ENCODE measurements at regions not wholly inside any gene's neighbourhood (a gene's known extent, or its start where the extent isn't known, plus 50 kb on each side); places are given as distances from the start of the nearest gene placed in this dataset.

DNA sequence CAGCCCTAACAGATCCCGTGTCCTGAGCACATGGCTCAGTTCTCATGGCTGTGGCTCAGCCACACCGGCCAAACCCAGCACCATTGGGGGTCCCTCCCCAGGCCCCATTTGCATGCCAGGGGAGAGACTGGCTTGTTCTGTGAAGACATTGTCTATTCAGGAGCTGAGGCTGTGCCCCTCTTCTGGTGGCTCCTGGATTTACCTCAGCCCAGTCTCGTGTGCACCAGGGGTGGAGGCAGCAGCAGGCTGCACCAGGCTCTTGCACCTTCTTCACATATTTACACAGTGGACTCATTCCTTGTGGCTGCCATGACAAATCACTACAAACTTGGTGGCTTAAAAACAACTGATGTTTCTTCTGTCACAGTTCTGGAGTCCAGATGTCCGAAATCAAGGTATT, 92.4 kb upstream of the ITGA6 start:
- H3K9ac ChIP-seq (ENCODE audit: low read length) = no peak overlapping the region
- H3K27me3 ChIP-seq (replicated peaks in 1 of 4; ENCODE audit: control extremely low read depth in 1 of 4, control insufficient read depth in 3 of 4, insufficient read depth in 4 of 4, low read length in 3 of 4) = no peaks in the 10 kb centered on the region
- no peak overlapping the region for H3K27ac ChIP-seq (ENCODE audit: low read length in 2 of 2)
- no peak for ATAC-seq (ENCODE audit: low read depth)
- DNase-seq = no peak
- no peaks in the 10 kb centered on the region for H4K20me1 ChIP-seq (ENCODE audit: control insufficient read depth, insufficient read depth, low read length, poor library complexity, severe bottlenecking)
- intact Hi-C loops (cut with micrococcal nuclease) = no loop called here
- H3K4me3 ChIP-seq (ENCODE audit: control extremely low read depth in 1 of 5, extremely low read depth in 1 of 5, insufficient read depth in 1 of 5, low read depth in 2 of 5, low read length in 4 of 5) = no peak overlapping the region
- WGBS (ENCODE audit: insufficient coverage) = 89% methylated on average over 4 of the region's 4 CpGs
- ChIA-PET POLR2A (no interaction called here), CTCF (no interaction called here)
- Mint-ChIP-seq H3K9me3 (ENCODE audit: insufficient read depth) (no peaks in the 10 kb centered on the region), H3K27ac (no peak overlapping the region), H3K27me3 (peaks cover 19% of the 10 kb centered on the region), H3K4me3 (no peak overlapping the region), H3K4me1 (peaks cover 6% of the 10 kb centered on the region)
- H3K4me2 ChIP-seq (replicated peaks; ENCODE audit: low read depth, low read length, poor library complexity, severe bottlenecking) = no peak overlapping the region
- no peaks in the 10 kb centered on the region for H3K79me2 ChIP-seq (ENCODE audit: control insufficient read depth, insufficient read depth, low read length)
- TF ChIP-seq EZH2 (IDR thresholded peaks at IDR 0.05; ENCODE audit: borderline replicate concordance, insufficient read depth, low read depth, low read length, poor library complexity, severe bottlenecking) (no peak), CTCF (IDR thresholded peaks at IDR 0.05) (no peak)
- peaks cover 0 to under 1% of the 10 kb centered on the region in 2 donors for H3K4me1 ChIP-seq (ENCODE audit: control insufficient read depth in 2 of 2, insufficient read depth in 2 of 2, low read length in 2 of 2)
- no peaks in the 10 kb centered on the region for H3K36me3 ChIP-seq (replicated peaks in 1 of 2; ENCODE audit: control extremely low read depth in 1 of 2, control insufficient read depth in 1 of 2, extremely low read depth in 1 of 2, insufficient read depth in 2 of 2, low read length in 1 of 2)
- H2AFZ ChIP-seq (ENCODE audit: insufficient read depth, low read depth, low read length, poor library complexity, severe bottlenecking) = no peak overlapping the region
- no peaks in the 10 kb centered on the region for H3K9me3 ChIP-seq (ENCODE audit: control extremely low read depth in 1 of 3, control insufficient read depth in 2 of 3, insufficient read depth in 1 of 3, low read length in 2 of 3)

GRCh38 chr2:172335736-172336135, 91.7 kb upstream of the ITGA6 start:
- TF ChIP-seq CTCF (IDR thresholded peaks at IDR 0.05) = no peak
- no peak for TF ChIP-seq EZH2 (IDR thresholded peaks at IDR 0.05; ENCODE audit: borderline replicate concordance, insufficient read depth, low read depth, low read length, poor library complexity, severe bottlenecking)
- Mint-ChIP-seq H3K4me3 (no peak overlapping the region), H3K9me3 (ENCODE audit: insufficient read depth) (no peaks in the 10 kb centered on the region), H3K27me3 (peaks cover 24% of the 10 kb centered on the region), H3K27ac (no peak overlapping the region), H3K4me1 (peaks cover 10% of the 10 kb centered on the region)
- Histone ChIP-seq H3K27ac (ENCODE audit: low read length in 2 of 2) (no peak overlapping the region), H3K4me1 (ENCODE audit: control insufficient read depth in 2 of 2, insufficient read depth in 2 of 2, low read length in 2 of 2) (peaks cover 0 to 5% of the 10 kb centered on the region in 2 donors), H3K9me3 (ENCODE audit: control extremely low read depth in 1 of 3, control insufficient read depth in 2 of 3, insufficient read depth in 1 of 3, low read length in 2 of 3) (no peaks in the 10 kb centered on the region), H4K20me1 (ENCODE audit: control insufficient read depth, insufficient read depth, low read length, poor library complexity, severe bottlenecking) (no peaks in the 10 kb centered on the region), H3K9ac (ENCODE audit: low read length) (no peak overlapping the region), H3K36me3 (replicated peaks in 1 of 2; ENCODE audit: control extremely low read depth in 1 of 2, control insufficient read depth in 1 of 2, extremely low read depth in 1 of 2, insufficient read depth in 2 of 2, low read length in 1 of 2) (no peaks in the 10 kb centered on the region), H3K4me3 (ENCODE audit: control extremely low read depth in 1 of 5, extremely low read depth in 1 of 5, insufficient read depth in 1 of 5, low read depth in 2 of 5, low read length in 4 of 5) (no peak overlapping the region), H3K27me3 (replicated peaks in 1 of 4; ENCODE audit: control extremely low read depth in 1 of 4, control insufficient read depth in 3 of 4, insufficient read depth in 4 of 4, low read length in 3 of 4) (no peaks in the 10 kb centered on the region), H3K79me2 (ENCODE audit: control insufficient read depth, insufficient read depth, low read length) (no peaks in the 10 kb centered on the region), H3K4me2 (replicated peaks; ENCODE audit: low read depth, low read length, poor library complexity, severe bottlenecking) (no peak overlapping the region), H2AFZ (ENCODE audit: insufficient read depth, low read depth, low read length, poor library complexity, severe bottlenecking) (no peak overlapping the region)
- WGBS (ENCODE audit: insufficient coverage) = 75% methylated on average over 3 of the region's 4 CpGs
- CTCF ChIA-PET = no interaction called here
- intact Hi-C loops (cut with micrococcal nuclease) = no loop called here
- ATAC-seq (ENCODE audit: low read depth) = no peak
- POLR2A ChIA-PET = no interaction called here
- no peak for DNase-seq
